GM12891 (cell line): ENCODE measurements at regions not wholly inside any gene's neighbourhood (a gene's known extent, or its start where the extent isn't known, plus 50 kb on each side); places are given as distances from the start of the nearest gene placed in this dataset.

ENCODE experiments used
- DNase-seq: peaks from one replicate; pipeline ENCODE4 v3.0.0; 2011; ENCODE audit warnings: low spot score; ENCODE audit not compliant: insufficient read length
- FAIRE-seq: peaks from 2 replicates; lab custom pipeline; 2011; peaks lifted over from hg19 to GRCh38; lab: Jason Lieb, UNC
- PAX5 ChIP-seq: IDR thresholded peaks from 2 replicates; pipeline ENCODE4 v1.6.1; 2011; ENCODE audit warnings: low read length, moderate library complexity, mild to moderate bottlenecking; ENCODE audit not compliant: insufficient read depth, severe bottlenecking
- POLR2A ChIP-seq: IDR thresholded peaks from 2 replicates; pipeline ENCODE4 v1.6.1; 2011; ENCODE audit warnings: low read depth, low read length, control low read depth
- POLR2AphosphoS5 ChIP-seq: IDR thresholded peaks from 2 replicates; pipeline ENCODE4 v1.6.1; 2011; ENCODE audit warnings: low read depth, low read length, control low read depth
- POU2F2 ChIP-seq: IDR thresholded peaks from 2 replicates; pipeline ENCODE4 v1.6.1; 2011; ENCODE audit warnings: low read depth, mild to moderate bottlenecking, control low read depth, low read length, moderate library complexity
- SPI1 ChIP-seq: IDR thresholded peaks from 2 replicates; pipeline ENCODE4 v1.6.1; 2011; ENCODE audit warnings: low read depth, low read length, control low read depth
- TAF1 ChIP-seq: IDR thresholded peaks from 2 replicates; pipeline ENCODE4 v1.6.1; 2011; ENCODE audit warnings: low read depth, low read length, control low read depth

DNA sequence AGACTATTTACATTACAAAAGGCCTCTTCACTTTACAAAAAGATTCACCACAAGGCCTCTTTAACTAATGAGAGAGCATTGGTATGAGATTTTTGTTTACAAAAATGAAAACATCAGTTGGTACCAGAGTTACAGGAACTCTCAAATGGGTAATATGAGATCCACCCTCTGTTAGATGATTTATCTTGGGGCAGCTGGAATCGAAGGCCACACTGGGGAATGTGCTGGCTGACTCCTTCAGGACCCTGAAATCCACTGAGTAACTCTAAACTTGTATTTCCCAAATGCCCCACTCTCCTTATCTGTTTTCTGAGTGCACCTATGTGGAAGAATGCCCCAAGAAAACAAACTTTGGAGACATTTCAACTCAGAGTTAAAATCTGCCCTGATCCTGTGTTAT lies 232.9 kb upstream of the F9 start:
- no peak for FAIRE-seq
- DNase-seq, result no peak
- TF ChIP-seq POLR2AphosphoS5 (no peak), TAF1 (no peak), POU2F2 (no peak), POLR2A (no peak), PAX5 (no peak), SPI1 (no peak)

DNA sequence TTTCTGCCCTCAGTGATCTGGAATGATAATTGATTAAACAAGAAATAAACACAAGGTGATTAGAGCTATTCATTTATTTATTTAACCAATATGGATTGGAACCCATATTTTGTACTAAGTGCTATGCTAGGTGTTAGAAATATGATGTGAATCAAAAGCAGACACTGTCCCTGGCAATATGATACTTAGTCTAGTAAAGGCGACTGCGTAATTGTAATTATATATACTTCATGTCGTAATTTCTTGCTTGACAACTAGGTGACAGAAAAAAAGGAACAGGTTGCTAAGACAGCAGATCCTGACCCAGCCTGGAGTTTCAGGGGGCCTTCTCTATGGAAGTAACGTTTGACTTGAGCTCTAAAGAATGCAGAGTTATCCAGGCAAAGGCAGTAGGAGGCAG lies 236.5 kb upstream of the F9 start:
- TF ChIP-seq POU2F2, result no peak
- no peak for TF ChIP-seq POLR2AphosphoS5
- no peak for TF ChIP-seq SPI1
- no peak for TF ChIP-seq POLR2A
- DNase-seq, result no peak
- no peak for FAIRE-seq

DNA sequence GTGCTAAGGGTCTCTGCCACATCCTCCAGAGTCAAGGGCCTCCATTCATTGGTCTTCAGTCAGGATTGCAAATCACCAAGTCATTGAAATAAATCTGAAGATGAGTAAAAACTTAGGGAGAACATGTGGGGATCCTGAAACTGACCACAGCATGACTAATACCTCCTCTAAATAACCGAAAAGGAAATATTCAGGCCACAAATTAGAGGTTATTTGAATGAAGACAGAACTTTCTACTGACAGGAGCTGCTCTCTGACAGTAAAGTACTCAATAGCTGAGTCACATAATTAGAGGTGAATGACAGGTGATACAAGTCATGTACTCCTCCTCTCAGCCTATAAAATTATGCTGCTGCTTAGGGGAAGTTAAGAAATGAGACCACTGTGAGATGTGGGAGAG lies 240.2 kb upstream of the F9 start:
- DNase-seq (no peak), FAIRE-seq (no peak)
- TF ChIP-seq POLR2AphosphoS5 (no peak), PAX5 (no peak), POLR2A (no peak), SPI1 (no peak), TAF1 (no peak), POU2F2 (no peak)

DNA sequence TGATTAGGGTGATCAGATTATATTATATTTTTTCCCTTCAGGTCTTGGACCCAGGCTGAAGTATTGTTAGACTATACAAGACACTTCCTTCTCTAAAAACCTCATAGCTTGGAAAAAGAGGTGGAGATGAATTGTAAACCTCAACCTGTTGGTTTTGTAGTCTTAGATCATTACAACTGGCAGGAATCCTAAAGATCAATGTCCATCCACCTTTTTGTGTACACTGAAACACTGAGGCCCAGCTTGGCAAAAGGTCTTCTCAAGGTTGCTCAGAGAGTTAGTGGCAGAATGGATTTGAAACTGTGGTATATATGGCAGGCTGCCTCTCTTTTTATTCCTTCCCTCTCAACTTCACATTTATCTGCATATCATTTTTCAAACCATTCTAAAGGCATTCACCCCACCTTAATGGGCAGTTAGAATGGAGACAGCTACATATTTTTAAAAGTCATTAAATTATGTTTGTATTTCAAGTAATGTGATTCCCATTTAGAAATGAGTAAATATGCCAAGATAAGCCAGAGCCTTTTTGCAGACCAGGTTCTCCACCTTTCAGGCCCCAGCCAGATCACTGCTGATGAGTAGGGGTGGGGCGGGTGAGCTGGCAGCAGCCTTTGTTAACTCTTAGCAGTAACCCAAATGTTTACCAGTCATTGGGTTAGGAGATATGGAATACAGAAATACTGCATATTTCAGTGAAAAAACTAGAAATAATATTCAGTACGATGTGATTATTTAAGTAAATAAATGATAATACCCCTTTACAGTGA lies 243.2 kb upstream of the F9 start:
- DNase-seq, result no peak
- no peak for FAIRE-seq
- TF ChIP-seq TAF1, result no peak
- no peak for TF ChIP-seq POLR2A
- no peak for TF ChIP-seq POLR2AphosphoS5

DNA sequence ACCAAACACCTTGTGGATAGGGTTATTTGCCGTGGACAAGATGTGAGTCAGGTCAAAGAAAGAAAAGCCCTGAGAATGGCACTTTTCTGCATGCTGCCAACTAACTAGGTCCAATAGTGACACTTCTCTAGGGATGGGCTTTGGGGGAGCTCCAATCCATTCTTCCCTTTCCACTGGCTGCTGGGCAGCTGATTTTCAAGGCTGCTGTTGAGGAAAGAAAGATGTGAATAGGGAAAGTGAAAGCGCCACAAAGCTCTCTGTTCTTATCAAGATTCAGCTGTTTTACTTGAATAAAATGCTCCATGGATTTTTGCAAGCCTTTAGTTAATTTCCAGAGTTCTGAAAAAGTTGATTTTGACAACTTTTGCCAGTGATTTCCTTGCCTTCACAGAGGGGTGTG lies 244.2 kb upstream of the F9 start:
- no peak for TF ChIP-seq POLR2A
- no peak for TF ChIP-seq TAF1
- no peak for TF ChIP-seq POU2F2
- TF ChIP-seq POLR2AphosphoS5, result no peak
- TF ChIP-seq PAX5, result no peak
- no peak for TF ChIP-seq SPI1
- DNase-seq, result no peak
- no peak for FAIRE-seq

DNA sequence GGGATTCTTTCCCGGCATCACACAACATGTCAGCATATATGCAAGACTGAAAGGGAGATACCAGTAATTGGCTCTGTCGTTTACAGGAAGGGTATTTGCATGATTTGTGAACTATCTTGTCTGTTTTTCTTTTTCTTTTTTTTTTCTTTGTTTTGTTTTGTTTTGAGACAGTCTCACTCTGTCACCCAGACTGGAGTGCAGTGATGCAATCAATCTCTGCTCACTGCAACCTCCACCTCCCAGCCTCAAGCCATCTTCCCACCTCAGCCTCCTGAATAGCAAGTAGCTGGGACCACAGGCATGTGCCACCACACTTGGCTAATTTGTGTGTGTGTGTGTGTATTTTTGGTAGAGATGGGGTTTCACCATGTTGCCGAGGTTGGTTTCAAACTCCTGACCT lies 262.7 kb upstream of the F9 start:
- DNase-seq (no peak), FAIRE-seq (no peak)
- TF ChIP-seq PAX5 (no peak), TAF1 (no peak), POLR2A (no peak), SPI1 (no peak), POLR2AphosphoS5 (no peak), POU2F2 (no peak)

DNA sequence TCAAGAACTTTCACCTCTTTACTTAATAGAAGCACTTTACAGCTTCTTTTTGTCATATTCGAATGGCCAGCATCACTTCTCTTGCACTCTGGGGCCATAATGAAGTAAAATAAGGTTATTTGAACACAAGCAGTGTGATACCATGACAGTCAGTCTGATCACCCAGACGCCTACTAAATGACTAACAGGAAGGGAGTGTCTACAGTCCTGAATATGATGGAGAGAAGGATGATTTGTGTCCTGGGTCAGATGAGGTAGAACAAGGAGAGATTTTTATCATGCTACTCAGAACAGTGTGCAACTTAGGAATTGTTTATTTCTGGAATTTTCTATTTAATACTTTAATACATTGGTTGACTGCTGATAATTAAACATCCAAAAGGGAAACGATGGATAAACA lies 284.2 kb upstream of the F9 start:
- no peak for DNase-seq
- FAIRE-seq, result no peak
- no peak for TF ChIP-seq POU2F2

DNA sequence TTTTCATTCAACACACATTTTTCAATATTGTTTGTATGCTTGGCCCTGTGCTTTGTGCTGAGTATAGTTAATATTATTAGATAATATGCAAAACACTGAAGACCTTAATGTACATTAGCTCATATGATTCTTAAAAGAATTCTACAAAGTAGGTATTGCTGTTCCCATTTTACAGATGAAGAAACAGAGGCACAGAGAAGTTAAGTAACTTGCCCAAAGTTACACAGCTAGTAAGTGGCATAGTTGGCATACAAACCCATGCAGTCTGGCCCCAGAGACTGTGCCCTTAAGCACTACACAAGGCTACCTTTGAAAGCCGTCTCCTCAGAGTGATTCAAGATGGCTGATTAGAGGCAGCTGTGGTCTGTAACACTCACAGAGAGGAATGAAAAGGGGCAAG lies 293.4 kb upstream of the F9 start:
- peak; percentile 33 for FAIRE-seq
- no peak for TF ChIP-seq PAX5
- no peak for TF ChIP-seq TAF1
- DNase-seq, result no peak

DNA sequence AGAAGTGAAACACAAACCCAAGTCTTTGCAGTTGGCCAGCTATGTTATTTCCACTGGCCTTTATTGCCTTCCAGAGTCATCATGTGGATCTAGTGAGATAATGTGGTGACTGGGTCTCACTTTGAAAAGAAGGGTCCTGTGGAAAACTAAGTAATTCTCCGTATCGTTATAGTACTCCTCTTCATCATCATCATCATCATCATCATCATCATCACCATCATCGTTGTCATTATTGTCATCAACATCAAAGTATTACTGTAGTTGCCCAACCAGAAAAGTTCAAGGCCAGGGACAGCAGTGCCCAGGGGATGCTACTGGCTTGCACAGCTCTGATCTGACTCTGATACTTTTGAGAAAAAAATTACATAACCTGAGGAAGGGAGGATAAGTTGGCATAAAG lies 295.6 kb upstream of the F9 start:
- TF ChIP-seq TAF1 (no peak), SPI1 (no peak), POLR2A (no peak), PAX5 (no peak), POLR2AphosphoS5 (no peak), POU2F2 (no peak)
- no peak for DNase-seq
- no peak for FAIRE-seq

DNA sequence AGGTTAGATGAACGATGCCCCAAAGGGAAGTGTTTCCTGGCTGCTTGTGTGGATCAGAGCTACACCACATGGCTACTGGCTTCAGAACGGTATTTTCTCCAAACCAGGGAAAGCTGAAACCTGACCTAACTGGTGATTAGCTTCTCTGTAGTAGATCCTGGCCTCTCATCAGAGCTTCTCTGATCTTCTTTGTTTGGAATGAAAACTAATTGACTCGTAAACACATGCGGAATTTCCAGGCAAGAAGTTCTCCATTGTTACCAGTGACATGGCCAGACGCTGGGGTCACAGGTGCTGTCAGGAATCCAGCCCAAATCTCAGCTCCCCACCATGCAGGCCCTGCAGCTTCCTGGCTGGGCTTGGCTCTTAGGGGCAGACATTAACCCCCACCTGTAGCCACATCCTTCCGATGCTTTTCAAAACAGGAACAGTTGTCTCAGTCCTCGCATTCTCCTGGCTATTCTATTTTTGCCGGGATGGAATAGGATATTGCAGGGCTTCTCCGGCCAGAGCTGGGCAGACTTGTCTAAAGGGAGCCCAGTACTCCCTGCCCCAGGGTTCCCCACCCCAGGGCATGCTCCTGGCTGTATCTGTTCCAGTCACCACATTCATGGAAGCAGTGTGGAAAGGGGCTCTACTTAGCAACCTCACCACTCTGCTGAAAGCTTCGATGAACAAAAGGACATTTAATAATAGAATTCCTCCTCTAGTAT lies 305.4 kb upstream of the F9 start:
- TF ChIP-seq PAX5 (no peak), POLR2AphosphoS5 (no peak), POU2F2 (no peak), SPI1 (no peak), POLR2A (no peak), TAF1 (no peak)
- FAIRE-seq, result no peak
- DNase-seq, result no peak
